Colonic mucosa (tissue), 4 donors: ENCODE measurements at regions not wholly inside any gene's neighbourhood (a gene's known extent, or its start where the extent isn't known, plus 50 kb on each side); places are given as distances from the start of the nearest gene placed in this dataset.
"Not testable (repeated sequence)": the region's sequence is repeated elsewhere in the genome, so short reads cannot be mapped to it uniquely, and the experiment has no call there.

Source experiments
- DNase-seq: peaks from one replicate; pipeline ENCODE4 v3.0.0-alpha.2; 2020
- H3K27ac ChIP-seq: fragments of 200-600 bp; one replicate; pipeline ENCODE4 v1.8.0; 2021
- H3K27me3 ChIP-seq: fragments of 200-600 bp; one replicate; pipeline ENCODE4 v1.8.0; 2021
- H3K36me3 ChIP-seq: fragments of 200-600 bp; one replicate; pipeline ENCODE4 v1.8.0; 2021
- H3K4me1 ChIP-seq: fragments of 200-600 bp; one replicate; pipeline ENCODE4 v1.8.0; 2021; ENCODE audit warnings: mild to moderate bottlenecking
- H3K4me3 ChIP-seq: fragments of 200-600 bp; one replicate; pipeline ENCODE4 v1.8.0; 2021
- H3K9ac ChIP-seq, 2 donors: one replicate each; pipeline ENCODE4 v1.7.0; 2013; ENCODE audit warnings: control low read depth in 2 of 2, low read depth in 2 of 2, low read length in 2 of 2
- H3K9me3 ChIP-seq: fragments of 200-600 bp; one replicate; pipeline ENCODE4 v1.8.0; 2021
- CTCF ChIP-seq: fragments of 200-600 bp; IDR thresholded peaks from one replicate; pipeline ENCODE4 v1.8.0; 2022; ENCODE audit warnings: antibody characterized with exemption, mild to moderate bottlenecking
- intact Hi-C: fragments of 100-400 bp; cut with DNase I; formaldehyde crosslinking; loops from one replicate; pipeline ENCODE4 v1.14.1; 2022
- donor health status: healthy.
- donor health status: DM: no; HTN: no; CAD: no.
- donor health status: DM: no; HTN: no; CAD: no.

- TF ChIP-seq CTCF, result no peak
- intact Hi-C loops, result no loop called here
- Histone ChIP-seq H3K4me3 (no peak overlapping the region), H3K9me3 (no peaks in the 10 kb centered on the region), H3K36me3 (no peaks in the 10 kb centered on the region), H3K27ac (no peak overlapping the region), H3K27me3 (no peaks in the 10 kb centered on the region), H3K9ac (no peak overlapping the region), H3K4me1 (no peaks in the 10 kb centered on the region)
- no peak for DNase-seq
These were observed 143.9 kb upstream of the SLC1A3 start for GRCh38 chr5:36462295-36463021.

DNA sequence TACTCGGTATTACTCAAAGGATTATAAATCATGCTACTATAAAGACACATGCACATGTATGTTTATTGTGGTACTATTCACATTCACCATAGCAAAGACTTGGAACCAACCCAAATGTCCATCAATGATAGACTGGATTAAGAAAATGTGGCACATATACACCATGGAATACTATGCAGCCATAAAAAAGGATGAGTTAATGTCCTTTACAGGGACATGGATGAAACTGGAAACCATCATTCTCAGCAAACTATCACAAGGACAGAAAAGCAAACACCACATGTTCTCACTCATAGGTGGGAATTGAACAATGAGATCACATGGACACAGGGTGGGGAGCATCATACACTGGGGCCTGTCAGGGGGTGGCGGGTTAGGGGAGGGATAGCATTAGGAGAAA is 130.5 kb upstream of the SLC1A3 start:
- H3K27ac ChIP-seq, H3K27me3 ChIP-seq, H3K9me3 ChIP-seq, intact Hi-C loops, DNase-seq, H3K4me3 ChIP-seq, H3K4me1 ChIP-seq, H3K9ac ChIP-seq, H3K36me3 ChIP-seq: not testable (repeated sequence)

GRCh38 chr5:36478646-36479317 is 127.6 kb upstream of the SLC1A3 start:
- intact Hi-C loops, result no loop called here
- no peak for TF ChIP-seq CTCF
- Histone ChIP-seq H3K27ac (no peak overlapping the region), H3K27me3 (no peaks in the 10 kb centered on the region), H3K4me1 (no peaks in the 10 kb centered on the region), H3K9ac (no peak overlapping the region), H3K9me3 (no peaks in the 10 kb centered on the region), H3K4me3 (no peak overlapping the region), H3K36me3 (no peaks in the 10 kb centered on the region)
- DNase-seq, result no peak

GRCh38 chr5:36481454-36482120 is 124.8 kb upstream of the SLC1A3 start:
- Histone ChIP-seq H3K9me3 (no peaks in the 10 kb centered on the region), H3K9ac (no peak overlapping the region), H3K36me3 (no peaks in the 10 kb centered on the region), H3K4me3 (no peak overlapping the region), H3K27ac (no peak overlapping the region), H3K27me3 (no peaks in the 10 kb centered on the region), H3K4me1 (no peaks in the 10 kb centered on the region)
- no peak for TF ChIP-seq CTCF
- no peak for DNase-seq
- intact Hi-C loops, result no loop called here

GRCh38 chr5:36482812-36483211 is 123.6 kb upstream of the SLC1A3 start:
- Histone ChIP-seq H3K9me3 (no peaks in the 10 kb centered on the region), H3K27ac (no peak overlapping the region), H3K4me1 (no peaks in the 10 kb centered on the region), H3K36me3 (no peaks in the 10 kb centered on the region), H3K27me3 (no peaks in the 10 kb centered on the region), H3K9ac (no peak overlapping the region), H3K4me3 (no peak overlapping the region)
- intact Hi-C loops, result no loop called here
- no peak for TF ChIP-seq CTCF
- no peak for DNase-seq

DNA sequence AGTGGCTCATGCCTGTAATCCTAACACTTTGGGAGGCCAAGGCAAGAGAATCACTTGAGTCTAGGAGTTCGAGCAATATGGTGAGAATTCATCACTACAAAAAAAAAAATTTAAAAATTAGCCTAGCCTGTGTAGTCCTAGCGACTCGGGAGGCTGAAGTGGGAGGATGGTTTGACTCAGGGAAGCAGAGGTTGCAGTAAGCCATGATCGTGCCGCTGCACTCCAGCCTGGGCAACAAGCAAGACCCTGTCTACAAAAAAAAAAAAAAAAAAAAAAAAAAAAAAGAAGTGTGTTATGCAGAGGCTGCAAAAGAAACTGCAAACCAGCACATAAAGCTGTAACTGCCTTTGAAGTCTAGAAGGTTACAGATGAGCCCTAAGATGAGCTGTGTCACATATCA is 116.9 kb upstream of the SLC1A3 start:
- intact Hi-C loops, result no loop called here
- TF ChIP-seq CTCF, result no peak
- Histone ChIP-seq H3K36me3 (no peaks in the 10 kb centered on the region), H3K9me3 (no peaks in the 10 kb centered on the region), H3K27me3 (no peaks in the 10 kb centered on the region), H3K27ac (no peak overlapping the region), H3K4me1 (no peaks in the 10 kb centered on the region), H3K9ac (no peak overlapping the region), H3K4me3 (no peak overlapping the region)
- DNase-seq, result no peak
